HFF-Myc (cell line): ENCODE measurements at regions not wholly inside any gene's neighbourhood (a gene's known extent, or its start where the extent isn't known, plus 50 kb on each side); places are given as distances from the start of the nearest gene placed in this dataset.

Experiments used
- DNase-seq: peaks from one replicate; pipeline ENCODE4 v3.0.0-alpha.2; 2011; ENCODE audit warnings: low read depth; ENCODE audit errors: extremely low read depth
- H3K4me3 ChIP-seq: replicated peaks from 2 replicates; pipeline ENCODE4 v1.5.1; 2011; ENCODE audit warnings: low read depth, mild to moderate bottlenecking, control low read depth, low read length
- CTCF ChIP-seq: IDR thresholded peaks from 2 replicates; pipeline ENCODE4 v1.5.1; 2012; ENCODE audit warnings: mild to moderate bottlenecking, low read depth, low read length, control low read depth; ENCODE audit errors: missing control alignments

- H3K4me3 ChIP-seq = no peak overlapping the region
- TF ChIP-seq CTCF = no peak
- DNase-seq = no peak
Measured at GRCh38 chr7:10568891-10569290, 404.8 kb upstream of the PHF14 start.

GRCh38 chr7:10571759-10572158 is 401.9 kb upstream of the PHF14 start:
- no peak overlapping the region for H3K4me3 ChIP-seq
- DNase-seq = no peak
- no peak for TF ChIP-seq CTCF

GRCh38 chr7:10577866-10578374 is 395.8 kb upstream of the PHF14 start:
- DNase-seq = no peak
- no peak for TF ChIP-seq CTCF
- no peak overlapping the region for H3K4me3 ChIP-seq

GRCh38 chr7:10579561-10579960 is 394.1 kb upstream of the PHF14 start:
- DNase-seq = no peak
- no peak overlapping the region for H3K4me3 ChIP-seq
- TF ChIP-seq CTCF = no peak

- no peak overlapping the region for H3K4me3 ChIP-seq
- no peak for DNase-seq
- TF ChIP-seq CTCF = no peak
Measured at GRCh38 chr7:10584886-10585285, 388.8 kb upstream of the PHF14 start.

GRCh38 chr7:10588084-10588483 is 385.6 kb upstream of the PHF14 start:
- no peak for DNase-seq
- H3K4me3 ChIP-seq = no peak overlapping the region
- TF ChIP-seq CTCF = no peak

- no peak for DNase-seq
- H3K4me3 ChIP-seq = no peak overlapping the region
- no peak for TF ChIP-seq CTCF
Measured at GRCh38 chr7:10592604-10593003, 381.1 kb upstream of the PHF14 start.
